Ascending aorta (tissue), 2 donors: ENCODE measurements at regions not wholly inside any gene's neighbourhood (a gene's known extent, or its start where the extent isn't known, plus 50 kb on each side); places are given as distances from the start of the nearest gene placed in this dataset.

Experiments
- DNase-seq, 2 donors: peaks; one replicate each; pipeline ENCODE4 v3.0.0-alpha.2; 2019; ENCODE audit warnings: low spot score in 2 of 2
- H3K27ac ChIP-seq, 2 donors: fragments of 200-600 bp; sonication (generic); one replicate each; pipeline ENCODE4 v1.5.1; 2016 to 2017; ENCODE audit warnings: mild to moderate bottlenecking in 1 of 2
- H3K27me3 ChIP-seq: fragments of 200-600 bp; sonication (generic); one replicate; pipeline ENCODE4 v1.5.1; 2017
- H3K36me3 ChIP-seq, 2 donors: fragments of 200-600 bp; sonication (generic); one replicate each; pipeline ENCODE4 v1.5.1; 2016
- H3K4me1 ChIP-seq, 2 donors: fragments of 200-600 bp; sonication (generic); one replicate each; pipeline ENCODE4 v1.5.1; 2016 to 2017; ENCODE audit warnings: mild to moderate bottlenecking in 1 of 2
- H3K4me3 ChIP-seq, 2 donors: fragments of 200-600 bp; sonication (generic); one replicate each; pipeline ENCODE4 v1.5.1; 2016 to 2017; ENCODE audit warnings: mild to moderate bottlenecking in 1 of 2
- H3K9me3 ChIP-seq, 2 donors: fragments of 200-600 bp; sonication (generic); one replicate each; pipeline ENCODE4 v1.5.1; 2016
- intact Hi-C: fragments of 100-400 bp; cut with DNase I; formaldehyde crosslinking; loops from one replicate; pipeline ENCODE4 v1.15.1; 2023
- TF ChIP-seq, protein P1 (sequence below), 3 experiments: fragments of 200-600 bp in 2 of 3; fragments of 450-650 bp in 1 of 3; sonication (generic) in 2 of 3; IDR thresholded peaks; one replicate each; pipeline ENCODE4 v1.5.1; 2016 to 2019; ENCODE audit warnings: antibody characterized with exemption in 3 of 3, mild to moderate bottlenecking in 1 of 3, moderate library complexity in 1 of 3

DNA sequence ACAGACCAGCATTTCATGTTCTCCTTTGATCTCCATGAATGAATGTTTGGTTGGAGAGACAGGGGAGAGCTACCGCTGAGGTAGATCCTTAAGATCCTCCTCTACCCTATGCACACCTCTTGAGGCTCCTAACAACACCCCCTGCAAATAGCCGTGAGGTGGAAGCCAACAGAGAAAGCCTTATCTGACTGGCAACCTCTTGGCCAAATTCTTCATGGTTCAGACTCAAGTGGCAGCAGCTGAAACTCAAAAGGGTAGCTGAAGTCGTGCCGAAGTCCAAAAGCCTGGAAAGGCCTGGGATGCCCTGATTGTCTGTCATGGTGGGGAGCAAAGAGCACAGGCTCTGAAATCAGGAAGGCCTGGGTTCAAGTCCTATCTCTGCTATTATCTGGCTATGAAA lies 184.9 kb downstream of the SEC61B start:
- intact Hi-C loops, result no loop called here
- no peak overlapping the region for H3K27ac ChIP-seq
- H3K9me3 ChIP-seq, result no peaks in the 10 kb centered on the region
- DNase-seq, result no peak
- TF ChIP-seq, protein P1, sequence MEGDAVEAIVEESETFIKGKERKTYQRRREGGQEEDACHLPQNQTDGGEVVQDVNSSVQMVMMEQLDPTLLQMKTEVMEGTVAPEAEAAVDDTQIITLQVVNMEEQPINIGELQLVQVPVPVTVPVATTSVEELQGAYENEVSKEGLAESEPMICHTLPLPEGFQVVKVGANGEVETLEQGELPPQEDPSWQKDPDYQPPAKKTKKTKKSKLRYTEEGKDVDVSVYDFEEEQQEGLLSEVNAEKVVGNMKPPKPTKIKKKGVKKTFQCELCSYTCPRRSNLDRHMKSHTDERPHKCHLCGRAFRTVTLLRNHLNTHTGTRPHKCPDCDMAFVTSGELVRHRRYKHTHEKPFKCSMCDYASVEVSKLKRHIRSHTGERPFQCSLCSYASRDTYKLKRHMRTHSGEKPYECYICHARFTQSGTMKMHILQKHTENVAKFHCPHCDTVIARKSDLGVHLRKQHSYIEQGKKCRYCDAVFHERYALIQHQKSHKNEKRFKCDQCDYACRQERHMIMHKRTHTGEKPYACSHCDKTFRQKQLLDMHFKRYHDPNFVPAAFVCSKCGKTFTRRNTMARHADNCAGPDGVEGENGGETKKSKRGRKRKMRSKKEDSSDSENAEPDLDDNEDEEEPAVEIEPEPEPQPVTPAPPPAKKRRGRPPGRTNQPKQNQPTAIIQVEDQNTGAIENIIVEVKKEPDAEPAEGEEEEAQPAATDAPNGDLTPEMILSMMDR (IDR thresholded peaks at IDR 0.05), result no peak
- no peaks in the 10 kb centered on the region for H3K4me1 ChIP-seq
- H3K36me3 ChIP-seq, result no peaks in the 10 kb centered on the region
- H3K4me3 ChIP-seq, result no peak overlapping the region
- no peaks in the 10 kb centered on the region for H3K27me3 ChIP-seq

DNA sequence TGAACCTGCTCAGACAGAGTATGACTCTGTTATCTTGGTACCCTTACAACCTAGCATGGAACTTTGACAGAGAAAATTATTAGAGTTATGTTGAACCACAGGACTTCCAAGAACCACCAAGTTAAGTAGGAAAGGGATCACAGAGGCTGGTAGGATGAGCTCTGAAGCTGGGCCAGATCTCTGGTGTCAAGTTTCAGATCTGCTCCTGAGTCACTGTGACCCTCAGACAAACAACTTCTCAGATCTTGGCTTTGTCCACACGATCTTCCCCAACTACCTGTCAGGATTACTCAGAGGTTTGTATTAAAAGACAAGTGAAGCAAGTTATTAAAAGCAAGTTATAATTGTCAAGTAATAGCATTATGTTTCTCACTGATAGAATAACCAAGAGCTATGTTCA lies 189.0 kb downstream of the SEC61B start:
- DNase-seq, result no peak
- H3K4me1 ChIP-seq, result no peaks in the 10 kb centered on the region
- no peaks in the 10 kb centered on the region for H3K9me3 ChIP-seq
- no peaks in the 10 kb centered on the region for H3K36me3 ChIP-seq
- H3K27me3 ChIP-seq, result no peaks in the 10 kb centered on the region
- H3K4me3 ChIP-seq, result no peak overlapping the region
- H3K27ac ChIP-seq, result no peak overlapping the region
- intact Hi-C loops, result no loop called here
- TF ChIP-seq, protein P1 (IDR thresholded peaks at IDR 0.05), result no peak

DNA sequence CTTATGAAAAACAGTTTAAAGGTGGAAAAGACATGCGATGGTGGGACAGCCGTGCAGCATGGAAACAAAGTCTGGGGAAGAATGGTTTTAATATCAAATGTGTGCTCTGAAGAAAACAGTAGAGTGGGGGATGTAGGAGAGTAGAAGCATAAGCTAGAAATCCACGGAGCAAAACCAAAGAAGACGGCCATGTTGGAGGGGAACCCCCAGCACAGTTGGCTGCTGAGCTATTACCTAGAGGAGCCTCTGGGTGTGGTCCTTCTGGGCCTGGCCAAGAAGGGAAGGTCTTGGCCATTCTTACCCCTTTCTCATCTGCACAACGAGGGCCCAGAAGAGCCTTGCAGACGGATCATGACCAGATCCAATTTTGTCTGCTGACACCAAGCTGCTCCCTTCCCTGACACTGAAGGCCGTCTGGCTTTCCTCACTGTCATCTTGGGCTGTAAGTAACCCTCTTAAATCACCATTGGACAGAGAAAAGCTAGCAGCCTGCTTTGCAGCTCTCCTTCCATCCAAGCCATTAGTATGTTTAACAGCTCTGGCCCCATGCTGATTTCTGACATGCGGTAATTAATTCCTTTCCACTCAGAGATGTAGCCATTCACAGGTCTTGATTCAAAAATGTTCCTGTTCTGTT lies 189.5 kb downstream of the SEC61B start:
- intact Hi-C loops, result no loop called here
- TF ChIP-seq, protein P1 (IDR thresholded peaks at IDR 0.05), result no peak
- Histone ChIP-seq H3K9me3 (no peaks in the 10 kb centered on the region), H3K36me3 (no peaks in the 10 kb centered on the region), H3K4me1 (no peaks in the 10 kb centered on the region), H3K4me3 (no peak overlapping the region), H3K27me3 (no peaks in the 10 kb centered on the region), H3K27ac (no peak overlapping the region)
- no peak for DNase-seq

GRCh38 chr9:99412606-99413005 lies 190.5 kb downstream of the SEC61B start:
- intact Hi-C loops, result no loop called here
- no peaks in the 10 kb centered on the region for H3K4me1 ChIP-seq
- no peak for DNase-seq
- TF ChIP-seq, protein P1 (IDR thresholded peaks at IDR 0.05), result no peak
- no peaks in the 10 kb centered on the region for H3K9me3 ChIP-seq
- no peak overlapping the region for H3K4me3 ChIP-seq
- H3K27ac ChIP-seq, result no peak overlapping the region
- no peaks in the 10 kb centered on the region for H3K36me3 ChIP-seq
- no peaks in the 10 kb centered on the region for H3K27me3 ChIP-seq

GRCh38 chr9:99414321-99414720 lies 192.2 kb downstream of the SEC61B start:
- intact Hi-C loops, result no loop called here
- no peaks in the 10 kb centered on the region for H3K9me3 ChIP-seq
- no peaks in the 10 kb centered on the region for H3K27me3 ChIP-seq
- H3K4me1 ChIP-seq, result no peaks in the 10 kb centered on the region
- DNase-seq, result no peak
- no peaks in the 10 kb centered on the region for H3K36me3 ChIP-seq
- H3K27ac ChIP-seq, result no peak overlapping the region
- H3K4me3 ChIP-seq, result no peak overlapping the region
- TF ChIP-seq, protein P1 (IDR thresholded peaks at IDR 0.05), result no peak

DNA sequence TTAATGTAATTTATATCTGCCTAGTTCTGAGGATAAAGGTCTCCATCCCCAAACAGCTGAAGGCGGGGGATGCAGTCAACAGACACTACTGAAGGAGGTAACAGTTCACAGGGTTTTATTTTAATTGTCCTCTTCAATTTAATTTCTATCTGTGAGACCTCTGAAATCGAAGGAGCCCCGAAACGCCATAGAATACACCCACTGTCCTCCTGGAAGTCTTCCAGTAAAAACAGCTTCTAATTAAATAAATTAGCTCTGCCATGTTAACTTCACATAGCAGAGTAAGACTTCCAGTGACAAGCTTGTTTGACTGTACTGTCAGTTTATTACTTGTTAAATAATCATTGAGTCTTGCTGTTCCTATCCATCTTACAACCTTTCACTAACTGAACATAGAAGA lies 193.5 kb downstream of the SEC61B start:
- no peak overlapping the region for H3K27ac ChIP-seq
- TF ChIP-seq, protein P1 (IDR thresholded peaks at IDR 0.05), result no peak
- intact Hi-C loops, result no loop called here
- DNase-seq, result no peak
- no peaks in the 10 kb centered on the region for H3K9me3 ChIP-seq
- H3K4me3 ChIP-seq, result no peak overlapping the region
- H3K4me1 ChIP-seq, result no peaks in the 10 kb centered on the region
- H3K27me3 ChIP-seq, result no peaks in the 10 kb centered on the region
- H3K36me3 ChIP-seq, result no peaks in the 10 kb centered on the region
